ENCODE measurements at regions not wholly inside any gene's neighbourhood (a gene's known extent, or its start where the extent isn't known, plus 50 kb on each side); places are given as distances from the start of the nearest gene placed in this dataset.

DNA sequence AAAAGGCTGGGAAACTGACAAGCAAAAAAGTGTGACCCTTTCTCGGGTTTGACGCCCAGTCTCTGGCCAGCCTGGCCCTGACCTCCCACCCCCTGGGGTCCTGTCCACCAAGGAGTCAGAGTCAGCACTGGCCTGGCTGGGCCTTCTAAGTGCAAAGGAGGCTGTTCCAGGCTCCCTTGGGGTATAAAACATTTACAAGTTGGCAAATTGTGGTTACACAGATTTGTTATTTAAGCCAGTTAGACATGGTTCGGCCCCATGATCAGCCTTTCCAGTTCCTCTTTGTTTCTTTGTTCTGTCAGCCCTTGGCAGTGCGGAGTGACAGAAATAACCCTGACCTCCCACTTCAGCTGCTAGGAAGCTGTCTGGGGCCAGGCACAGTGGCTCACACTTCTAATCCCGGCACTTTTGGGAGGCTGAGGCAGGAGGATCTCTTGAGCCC lies 161.6 kb upstream of the RAB4A start:
- no peak for TF ChIP-seq CTCF (IDR thresholded peaks at IDR 0.05; ENCODE audit: low read depth, low read length)
- peak; percentile 47; the same call in 1 of the 2 replicates for TF ChIP-seq EZH2phosphoT487 (IDR thresholded peaks at IDR 0.05; ENCODE audit: low read depth)

All from OCI-LY3 (cell line).